HG02884 (cell line): ENCODE measurements at regions not wholly inside any gene's neighbourhood (a gene's known extent, or its start where the extent isn't known, plus 50 kb on each side); places are given as distances from the start of the nearest gene placed in this dataset.
"Not testable (repeated sequence)": the region's sequence is repeated elsewhere in the genome, so short reads cannot be mapped to it uniquely, and the experiment has no call there.

Experiments
- ATAC-seq: cut with Tn5 transposase; IDR thresholded peaks from one replicate; pipeline ENCODE4 v1.9.1; 2021; ENCODE audit warnings: mild to moderate bottlenecking, moderate library complexity; ENCODE audit not compliant: unreplicated experiment

- ATAC-seq = no peak
These were observed 201.1 kb downstream of the SPP2 start for GRCh38 chr2:234251326-234252271.

GRCh38 chr2:234250926-234251325 is 200.4 kb downstream of the SPP2 start:
- ATAC-seq = no peak

DNA sequence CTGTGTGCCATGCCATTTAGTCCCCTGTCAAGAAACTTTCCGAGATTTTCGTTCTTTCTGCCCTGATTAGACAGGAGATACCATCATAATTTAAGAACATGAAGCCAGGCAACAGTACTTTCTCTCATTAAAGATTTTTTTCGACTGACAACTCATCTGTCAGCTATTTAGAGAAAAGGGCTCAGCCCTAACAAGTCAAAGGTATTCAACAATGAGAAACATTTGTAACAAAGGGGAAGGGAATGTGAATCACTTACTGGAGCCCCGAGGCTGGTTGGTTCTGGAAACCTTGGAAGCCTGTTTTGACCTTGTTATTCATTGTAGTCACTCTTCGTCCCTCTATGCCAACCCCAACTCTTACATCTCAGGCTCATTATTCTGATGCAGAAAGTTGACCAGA is 199.4 kb downstream of the SPP2 start:
- ATAC-seq = no peak

GRCh38 chr2:234249034-234249735 is 198.7 kb downstream of the SPP2 start:
- no peak for ATAC-seq

- ATAC-seq = not testable (repeated sequence)
These were observed 197.8 kb downstream of the SPP2 start for GRCh38 chr2:234248213-234248710.

GRCh38 chr2:234247453-234248180 is 197.1 kb downstream of the SPP2 start:
- no peak for ATAC-seq

DNA sequence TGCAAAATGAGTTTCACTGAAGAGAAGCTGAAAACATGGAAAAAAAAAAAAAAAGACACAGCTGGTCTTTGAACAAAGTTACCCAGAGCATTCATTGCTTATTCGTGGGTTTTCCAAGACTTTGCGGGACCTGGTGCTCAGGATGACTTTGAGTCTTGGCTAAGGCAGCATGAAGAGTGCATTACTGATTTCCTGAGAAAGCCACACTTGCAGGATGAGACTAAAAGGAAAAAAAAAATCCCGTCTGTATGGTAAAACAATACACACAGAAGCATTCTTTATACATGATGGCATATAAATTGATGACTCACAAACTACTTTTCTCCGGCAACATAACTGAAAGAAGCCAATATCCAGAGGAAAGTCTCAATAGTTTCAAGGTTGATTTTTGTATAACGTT is 195.4 kb downstream of the SPP2 start:
- no peak for ATAC-seq

- no peak for ATAC-seq
These were observed 193.5 kb downstream of the SPP2 start for GRCh38 chr2:234243871-234244565.

DNA sequence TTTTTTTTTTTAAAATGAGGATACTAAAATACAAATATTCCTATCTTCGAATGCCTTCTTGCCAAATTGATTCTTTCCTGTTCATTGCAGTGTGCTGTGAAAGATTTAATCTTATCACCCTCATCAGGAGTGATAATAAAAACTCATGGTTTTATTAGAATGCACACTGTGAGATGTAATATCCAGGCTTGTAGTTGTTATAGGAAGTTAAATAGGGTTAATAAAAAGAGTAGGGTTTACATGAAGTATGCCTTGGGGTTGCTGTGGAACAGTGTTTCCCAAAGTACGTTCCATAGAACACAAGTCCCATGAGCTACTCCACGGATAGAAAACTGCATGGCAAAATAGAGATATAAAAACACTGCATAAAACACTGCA is 191.9 kb downstream of the SPP2 start:
- no peak for ATAC-seq

DNA sequence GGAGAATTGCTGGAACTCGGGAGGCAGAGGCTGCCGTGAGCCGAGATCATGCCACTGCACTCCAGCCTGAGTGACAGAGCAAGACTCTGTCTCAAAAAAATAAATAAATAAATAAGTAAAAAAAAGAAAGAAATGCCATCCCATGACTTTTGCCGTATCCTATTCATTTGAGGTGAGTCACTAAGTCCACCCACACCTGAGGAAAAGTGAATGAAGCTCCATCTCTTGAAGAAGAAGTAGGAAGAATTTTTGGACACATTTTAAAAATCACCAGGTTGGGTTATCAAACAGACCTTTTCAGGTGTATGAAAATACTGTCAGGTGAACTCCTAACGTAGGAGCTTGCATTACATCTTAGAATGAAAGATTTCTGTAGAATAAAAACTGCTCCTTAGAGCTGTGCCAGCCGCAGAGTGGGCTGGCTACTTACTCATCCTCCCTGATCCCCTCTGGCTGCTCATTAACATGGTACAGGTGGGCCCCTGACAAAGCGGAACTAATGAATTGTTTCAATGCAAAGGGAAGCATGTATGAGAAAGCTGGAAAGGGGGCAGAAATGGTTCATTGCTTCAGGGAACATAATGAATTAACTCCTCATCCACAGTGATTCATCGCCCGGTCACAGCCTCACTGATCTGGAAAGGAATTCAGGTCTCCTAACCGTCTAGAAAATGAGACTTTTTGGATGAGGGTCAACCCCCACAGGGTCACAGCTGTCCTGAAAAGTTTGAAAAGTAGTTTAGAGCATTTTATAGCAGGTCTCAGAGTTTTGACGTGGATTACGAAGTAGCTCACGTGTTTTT is 191.4 kb downstream of the SPP2 start:
- ATAC-seq = no peak

- ATAC-seq = no peak
These were observed 190.4 kb downstream of the SPP2 start for GRCh38 chr2:234240917-234241316.

DNA sequence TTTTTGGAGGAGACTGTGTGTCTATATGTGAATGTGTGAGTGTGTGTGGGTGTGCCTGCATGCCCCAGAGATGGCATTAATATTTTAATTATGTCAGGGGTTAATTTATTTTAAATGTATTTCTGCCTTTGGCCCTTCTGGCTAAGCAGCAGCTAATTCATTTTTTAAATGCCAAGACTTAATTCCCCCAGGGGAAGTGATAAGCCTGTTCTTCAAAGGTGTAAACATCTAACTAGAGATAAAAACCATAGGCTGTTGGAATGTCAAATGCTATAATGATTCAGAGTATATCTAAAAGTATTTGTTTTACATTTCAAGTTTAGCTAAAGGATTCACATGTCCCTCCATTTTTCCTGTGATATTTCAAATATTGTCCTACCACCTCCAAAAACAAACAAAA is 184.7 kb downstream of the SPP2 start:
- ATAC-seq = no peak

- no peak for ATAC-seq
These were observed 181.0 kb downstream of the SPP2 start for GRCh38 chr2:234231460-234231859.

DNA sequence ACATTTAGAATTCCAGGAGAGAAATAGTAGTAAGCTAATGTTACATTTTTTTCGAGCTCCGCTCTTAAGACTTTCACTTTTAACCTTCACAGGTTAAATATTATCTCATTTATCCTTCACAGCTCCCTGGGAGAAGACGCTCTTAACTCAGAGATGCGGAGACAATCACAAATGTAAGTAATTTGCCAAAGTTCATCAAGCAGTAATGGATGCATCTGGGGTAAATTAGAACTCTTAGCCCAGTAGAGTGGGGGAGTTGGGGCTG is 168.5 kb downstream of the SPP2 start:
- no peak for ATAC-seq

DNA sequence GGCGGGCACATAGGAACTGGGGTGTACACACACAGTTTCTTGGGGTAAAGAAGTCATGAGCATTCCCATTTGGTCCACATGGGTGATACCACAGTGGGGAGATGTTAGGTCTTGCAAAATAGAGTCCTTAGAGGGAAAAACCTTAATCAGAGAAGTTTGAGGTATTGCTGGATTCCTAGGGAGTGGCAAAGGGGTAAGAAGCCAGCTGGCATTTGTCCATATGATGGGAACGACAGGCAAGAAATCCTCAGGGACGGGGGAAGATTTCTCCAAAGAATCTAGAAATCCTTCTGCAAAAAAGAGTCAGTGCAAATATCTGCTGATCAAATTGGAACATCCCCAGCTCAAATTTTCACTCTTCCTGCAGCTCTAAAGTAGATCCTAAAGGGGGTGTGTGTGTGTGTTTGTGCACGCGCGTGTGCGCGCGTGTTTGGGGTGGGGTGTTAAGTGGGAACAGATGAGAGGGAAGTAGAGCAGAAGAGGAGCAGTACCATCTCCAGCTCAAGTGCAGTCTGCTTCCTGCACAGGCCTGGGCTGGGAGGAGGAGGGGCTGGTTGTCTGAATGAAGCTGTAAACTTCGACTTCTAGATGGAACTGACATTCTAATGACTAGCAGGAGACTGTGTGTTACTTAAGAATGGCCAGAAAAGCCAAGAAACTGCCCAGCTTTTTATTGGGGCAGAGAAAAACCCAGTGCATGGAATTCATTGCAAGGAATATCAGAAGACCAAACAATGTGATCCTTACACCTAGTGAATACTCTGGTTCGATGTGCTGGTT is 168.0 kb downstream of the SPP2 start:
- no peak for ATAC-seq

DNA sequence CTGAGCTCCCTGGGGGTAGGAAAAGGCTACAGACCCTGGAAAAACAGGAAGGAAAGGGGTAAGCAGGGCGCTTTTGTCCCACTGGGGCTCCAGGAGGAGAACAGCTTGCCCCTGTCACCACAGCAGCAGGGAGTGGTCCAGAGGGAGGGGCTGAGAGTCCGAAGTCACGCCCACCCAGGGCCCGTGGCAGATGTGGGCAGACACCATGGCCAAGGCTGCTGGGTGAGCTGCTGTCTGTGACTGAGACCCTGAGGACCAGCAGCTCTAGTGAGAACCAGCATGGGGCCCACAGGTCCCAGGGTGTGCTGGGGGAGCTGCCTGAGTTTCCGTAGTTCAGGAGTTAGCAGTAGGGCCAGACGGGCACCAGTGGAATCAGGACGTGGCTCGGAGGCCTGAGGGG is 162.0 kb downstream of the SPP2 start:
- ATAC-seq = no peak

- no peak for ATAC-seq
These were observed 161.3 kb downstream of the SPP2 start for GRCh38 chr2:234211797-234212196.

- no peak for ATAC-seq
These were observed 156.2 kb downstream of the SPP2 start for GRCh38 chr2:234206738-234207137.

- ATAC-seq = no peak
These were observed 154.0 kb downstream of the SPP2 start for GRCh38 chr2:234204480-234204879.
